Vagina (tissue), 2 donors: ENCODE measurements at regions not wholly inside any gene's neighbourhood (a gene's known extent, or its start where the extent isn't known, plus 50 kb on each side); places are given as distances from the start of the nearest gene placed in this dataset.

Experiments
- CTCF ChIP-seq, 3 experiments: fragments of 450-650 bp in 2 of 3; fragments of 200-600 bp in 1 of 3; sonication (generic) in 1 of 3; IDR thresholded peaks; one replicate each; pipeline ENCODE4 v1.5.1; 2017 to 2019; ENCODE audit warnings: antibody characterized with exemption in 3 of 3, mild to moderate bottlenecking in 2 of 3, moderate library complexity in 2 of 3
- POLR2A ChIP-seq, 2 donors: fragments of 450-650 bp; IDR thresholded peaks; one replicate each; pipeline ENCODE4 v1.6.1; 2017; ENCODE audit warnings: antibody characterized with exemption in 2 of 2, mild to moderate bottlenecking in 2 of 2, moderate library complexity in 2 of 2

DNA sequence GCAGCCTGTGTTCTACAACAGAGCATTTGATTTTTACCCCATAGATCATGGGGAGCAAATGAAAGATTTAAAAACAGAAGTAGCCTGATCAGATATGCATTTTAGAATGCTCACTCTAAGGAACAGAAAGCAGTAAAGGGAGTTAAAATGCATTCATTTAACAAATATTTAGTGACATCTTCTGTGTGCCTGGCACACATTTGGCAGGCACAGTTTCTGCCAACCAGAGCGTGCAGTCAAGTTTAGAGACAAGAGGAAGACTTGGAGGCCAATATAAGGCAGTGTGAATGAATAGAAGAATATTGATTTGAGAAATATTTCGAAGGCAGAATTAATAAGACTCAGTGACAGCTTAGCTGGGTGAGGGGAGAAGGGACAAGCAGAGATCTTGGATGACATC, 210.1 kb downstream of the KDR start:
- no peak for TF ChIP-seq CTCF (IDR thresholded peaks at IDR 0.05)
- TF ChIP-seq POLR2A (IDR thresholded peaks at IDR 0.05) = no peak
